Hematopoietic multipotent progenitor cell treated with erythropoietin and hydrocortisone succinate and interleukin-3 and kit ligand, for 8 days (in vitro differentiated cells): ENCODE measurements at regions not wholly inside any gene's neighbourhood (a gene's known extent, or its start where the extent isn't known, plus 50 kb on each side); places are given as distances from the start of the nearest gene placed in this dataset.
A peak's percentile ranks its signal among the peaks of the same experiment; 100 is the strongest.
"Not testable (repeated sequence)": the region's sequence is repeated elsewhere in the genome, so short reads cannot be mapped to it uniquely, and the experiment has no call there.

Source experiments
- DNase-seq: peaks from one replicate; pipeline ENCODE4 v3.0.0-alpha.2; 2015

DNA sequence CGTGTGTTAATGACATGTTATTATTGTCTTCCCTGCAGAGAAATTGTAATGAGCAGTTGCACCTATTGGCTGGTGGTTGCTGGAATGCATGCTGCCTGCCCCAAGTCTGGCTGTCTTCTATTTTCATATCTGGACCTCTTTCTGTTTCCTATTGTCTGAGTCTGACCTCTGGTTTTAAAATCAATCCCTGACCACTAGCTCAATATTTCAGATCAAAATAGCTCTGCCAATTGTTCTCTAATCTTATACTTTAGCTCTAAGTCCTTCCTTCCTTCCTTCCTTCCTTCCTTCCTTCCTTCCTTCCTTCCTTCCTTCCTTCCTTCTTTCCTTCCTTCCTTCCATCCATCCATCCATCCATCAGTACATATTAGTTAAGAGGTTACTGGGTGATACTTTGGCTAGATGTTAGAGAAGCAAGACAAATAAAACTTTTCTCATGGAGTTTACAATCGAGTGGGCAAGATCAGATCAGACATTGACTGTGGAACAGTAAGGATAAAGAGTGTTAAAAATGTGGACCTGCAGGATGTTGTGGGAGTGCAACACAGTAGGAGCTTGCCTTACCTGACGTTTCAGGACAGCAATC lies 417.1 kb downstream of the SOCS6 start:
- DNase-seq: no peak

- no peak for DNase-seq
Observed at GRCh38 chr18:70700496-70700895, 411.7 kb downstream of the SOCS6 start.

DNA sequence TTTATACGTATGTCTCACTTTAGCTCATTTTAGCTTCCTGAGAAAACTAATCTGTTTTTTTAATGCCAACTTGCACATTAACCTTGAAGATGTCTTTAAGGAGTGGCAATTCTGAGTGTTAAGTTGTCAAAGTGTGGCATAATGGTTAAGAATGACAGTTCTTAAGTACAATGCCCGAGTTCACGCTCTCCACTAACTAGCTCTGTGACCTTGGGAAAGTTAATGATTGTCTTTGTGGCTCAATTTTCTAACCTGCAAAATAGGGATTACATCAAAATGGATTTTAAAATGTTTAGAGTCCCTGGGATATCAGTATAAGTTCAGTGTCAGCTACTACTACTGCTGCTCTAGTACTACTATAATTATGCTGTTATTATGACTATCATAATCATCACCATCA lies 409.7 kb downstream of the SOCS6 start:
- no peak for DNase-seq

GRCh38 chr18:70693246-70693645 lies 404.4 kb downstream of the SOCS6 start:
- DNase-seq: peak; percentile 27

- not testable (repeated sequence) for DNase-seq
Observed at GRCh38 chr18:70689765-70690164, 400.9 kb downstream of the SOCS6 start.

GRCh38 chr18:70688286-70688685 lies 399.4 kb downstream of the SOCS6 start:
- peak; percentile 90 for DNase-seq

GRCh38 chr18:70684821-70685220 lies 396.0 kb downstream of the SOCS6 start:
- DNase-seq: no peak

DNA sequence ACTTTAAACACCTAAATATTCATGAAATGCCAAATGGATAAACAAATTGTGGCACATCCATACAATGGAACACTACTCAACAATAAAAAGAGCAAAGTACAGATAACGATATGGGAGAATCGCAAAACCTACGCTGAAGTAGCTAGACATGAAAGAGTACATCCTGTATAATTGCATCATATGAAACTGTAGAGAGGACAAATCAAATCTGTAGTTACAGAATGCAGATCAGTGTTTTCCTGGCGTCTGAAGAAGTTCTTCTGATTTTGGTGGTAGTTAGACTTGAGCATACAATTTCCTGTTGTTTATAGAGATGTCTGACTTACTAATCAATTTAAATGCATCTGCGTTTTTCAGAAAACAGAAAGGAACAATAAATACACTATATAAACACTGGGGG lies 394.4 kb downstream of the SOCS6 start:
- no peak for DNase-seq

- no peak for DNase-seq
Observed at GRCh38 chr18:70674896-70675295, 386.1 kb downstream of the SOCS6 start.

- no peak for DNase-seq
Observed at GRCh38 chr18:70673831-70674230, 385.0 kb downstream of the SOCS6 start.

- DNase-seq: no peak
Observed at GRCh38 chr18:70672581-70672980, 383.7 kb downstream of the SOCS6 start.

DNA sequence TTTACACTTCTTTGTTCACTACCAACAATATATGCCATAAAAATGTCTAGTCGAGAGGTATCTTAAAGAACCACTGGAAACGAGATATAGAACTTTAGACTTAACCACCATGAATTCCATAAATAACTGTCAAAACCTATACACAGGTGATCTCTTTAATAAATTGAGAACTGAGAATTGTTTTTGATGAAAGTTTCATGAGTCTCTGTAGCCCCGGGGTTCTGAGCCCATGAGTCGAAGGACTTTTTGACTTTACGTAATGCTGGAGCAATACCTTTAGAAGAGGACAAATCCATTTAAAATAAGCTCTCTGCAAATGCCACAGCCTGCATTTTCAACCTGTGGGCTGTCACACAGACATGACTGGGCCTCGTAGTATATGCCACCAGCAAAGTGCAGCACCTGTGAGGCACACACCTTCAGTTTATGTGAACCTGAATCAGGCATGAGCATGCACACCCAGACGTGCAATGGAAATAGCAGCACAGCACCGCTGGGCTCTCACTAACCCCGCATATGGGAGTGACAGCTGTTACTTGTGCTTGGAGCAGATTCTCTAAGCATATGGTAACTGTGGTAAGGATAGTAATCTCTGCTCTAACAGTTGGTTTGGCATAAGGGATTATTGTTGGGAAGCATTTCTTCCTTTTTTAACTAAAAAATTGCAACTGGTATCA lies 383.2 kb downstream of the SOCS6 start:
- no peak for DNase-seq

DNA sequence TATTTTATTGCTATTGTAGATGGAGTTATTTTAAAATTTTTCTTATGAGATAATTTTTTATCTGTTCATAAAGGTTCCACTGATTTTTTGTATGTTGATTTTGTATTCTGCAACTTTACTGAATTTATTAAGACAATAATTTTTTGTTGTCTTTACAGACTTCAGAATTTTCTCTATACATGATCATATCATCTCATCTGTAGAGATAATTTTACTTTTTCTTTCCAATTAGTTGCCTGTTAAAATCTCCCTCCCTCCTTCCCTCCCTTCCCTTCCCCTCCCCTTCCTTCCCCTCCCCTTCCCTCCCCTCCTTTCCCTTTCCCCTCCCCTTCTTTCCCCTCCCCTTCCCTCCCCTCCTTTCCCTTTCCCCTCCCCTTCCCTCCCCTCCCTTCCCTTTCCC lies 378.1 kb downstream of the SOCS6 start:
- no peak for DNase-seq

DNA sequence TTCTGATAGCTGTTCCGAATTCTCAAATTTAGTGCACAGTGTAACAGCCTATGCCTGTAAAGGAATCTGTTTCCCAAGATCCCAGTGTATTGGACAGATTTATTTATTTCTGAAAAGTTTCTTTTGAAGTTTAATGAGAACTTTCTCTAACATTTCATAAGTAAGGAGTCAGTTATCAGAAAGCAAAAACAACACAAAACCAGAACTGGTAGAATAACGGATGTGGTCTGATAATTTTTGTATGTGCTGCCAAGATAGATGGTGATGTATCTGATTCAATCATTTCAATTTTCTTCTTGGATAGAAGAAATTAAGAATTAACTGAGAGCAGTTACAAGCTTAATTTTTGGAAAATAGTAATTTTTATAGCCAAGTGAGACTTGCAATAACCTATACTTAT lies 374.3 kb downstream of the SOCS6 start:
- DNase-seq: peak; percentile 28

- no peak for DNase-seq
Observed at GRCh38 chr18:70662588-70662987, 373.7 kb downstream of the SOCS6 start.

- peak; percentile 87 for DNase-seq
Observed at GRCh38 chr18:70659036-70659925, 370.4 kb downstream of the SOCS6 start.

DNA sequence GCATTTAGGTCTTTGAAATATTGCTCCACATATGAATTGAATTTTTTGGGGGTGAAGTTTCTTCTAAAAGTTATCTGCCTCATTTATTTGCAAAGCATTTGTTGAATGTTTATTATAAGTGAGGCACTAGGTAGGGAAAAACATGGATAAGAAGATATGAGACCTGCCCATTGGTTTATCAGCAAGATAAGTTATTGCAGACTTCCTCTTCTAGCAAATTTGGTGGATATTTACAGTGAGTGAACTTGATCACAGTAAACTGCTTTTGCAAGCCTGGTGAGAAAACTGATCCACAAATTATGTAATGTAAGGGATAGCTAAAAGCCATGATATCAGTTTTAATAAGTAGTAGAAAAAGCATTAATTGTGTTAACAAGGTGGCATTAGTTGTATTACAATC lies 364.8 kb downstream of the SOCS6 start:
- peak; percentile 83 for DNase-seq

DNA sequence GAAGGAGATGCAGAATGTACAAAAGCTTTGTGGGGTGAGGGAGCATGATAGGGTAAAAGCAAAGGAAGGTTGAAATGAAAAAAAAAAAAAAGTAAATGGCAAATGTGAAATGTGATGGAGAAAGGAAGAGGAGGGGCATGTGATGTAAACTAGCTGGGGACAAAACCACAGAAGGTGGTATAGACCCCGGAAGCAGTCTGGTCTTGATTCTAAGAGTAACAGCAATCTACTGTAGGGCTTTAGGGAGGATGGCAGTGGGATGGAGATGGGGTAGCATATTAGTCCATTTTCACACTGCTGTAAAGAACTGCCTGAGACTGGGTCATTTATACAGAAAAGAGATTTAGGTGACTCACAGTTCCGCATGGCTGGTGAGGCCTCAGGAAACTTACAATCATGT lies 362.0 kb downstream of the SOCS6 start:
- DNase-seq: no peak

GRCh38 chr18:70649683-70650082 lies 360.8 kb downstream of the SOCS6 start:
- DNase-seq: no peak

- DNase-seq: no peak
Observed at GRCh38 chr18:70645971-70646370, 357.1 kb downstream of the SOCS6 start.

DNA sequence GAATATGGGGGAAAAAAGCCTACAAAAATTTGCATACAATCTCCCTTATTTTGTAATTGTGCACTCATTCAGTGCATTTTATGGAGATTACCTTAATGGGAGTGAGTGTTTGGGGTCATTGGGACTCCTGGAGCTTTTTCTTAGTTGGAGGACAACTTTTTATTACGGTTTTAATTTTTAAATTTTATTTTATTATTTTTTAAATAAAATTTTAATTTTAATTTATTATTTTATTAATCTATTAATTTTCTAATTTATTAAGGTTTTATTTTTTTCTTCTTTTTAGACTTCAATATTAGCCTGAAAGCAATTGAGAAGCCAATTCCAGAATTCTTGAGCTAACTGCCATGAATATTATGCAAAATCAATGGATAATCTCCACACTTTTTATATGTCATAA lies 355.0 kb downstream of the SOCS6 start:
- DNase-seq: no peak

- no peak for DNase-seq
Observed at GRCh38 chr18:70641156-70641775, 352.4 kb downstream of the SOCS6 start.

DNA sequence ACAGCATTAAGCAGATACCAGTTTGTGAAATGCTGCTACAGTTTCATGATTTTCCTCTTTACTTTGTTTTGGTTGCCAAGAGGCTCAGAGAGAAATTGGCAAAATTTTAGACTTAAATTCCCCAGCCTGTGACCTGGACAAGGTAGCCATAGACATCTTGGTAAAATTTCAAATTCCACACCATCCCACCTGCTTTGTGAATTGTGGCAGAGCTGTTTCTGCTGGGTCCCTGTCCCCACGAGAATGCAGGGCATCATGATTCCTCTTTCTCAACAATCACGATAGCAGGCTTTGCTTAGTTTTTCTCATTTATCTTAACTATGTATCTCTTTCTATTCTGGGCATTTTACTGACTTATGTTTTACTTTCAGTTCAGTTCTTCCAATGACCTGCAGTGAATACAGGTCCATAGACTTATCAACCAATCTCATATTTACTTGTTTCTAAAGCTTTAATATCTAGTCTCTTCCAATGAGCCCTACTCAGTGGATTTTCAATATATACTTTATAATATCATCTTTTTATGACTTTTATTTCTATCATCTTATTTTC lies 351.6 kb downstream of the SOCS6 start:
- DNase-seq: no peak
